GM12891 (cell line): ENCODE measurements at regions not wholly inside any gene's neighbourhood (a gene's known extent, or its start where the extent isn't known, plus 50 kb on each side); places are given as distances from the start of the nearest gene placed in this dataset.

ENCODE experiments used
- POLR2A ChIP-seq: IDR thresholded peaks from 2 replicates; pipeline ENCODE4 v1.6.1; 2011; ENCODE audit warnings: low read depth, low read length, control low read depth
- POLR2AphosphoS5 ChIP-seq: IDR thresholded peaks from 2 replicates; pipeline ENCODE4 v1.6.1; 2011; ENCODE audit warnings: low read depth, low read length, control low read depth
- SPI1 ChIP-seq: IDR thresholded peaks from 2 replicates; pipeline ENCODE4 v1.6.1; 2011; ENCODE audit warnings: low read depth, low read length, control low read depth
- TAF1 ChIP-seq: IDR thresholded peaks from 2 replicates; pipeline ENCODE4 v1.6.1; 2011; ENCODE audit warnings: low read depth, low read length, control low read depth

GRCh38 chr3:134104031-134104430 lies 74.3 kb upstream of the SLCO2A1 start:
- TF ChIP-seq POLR2AphosphoS5 (no peak), POLR2A (no peak), TAF1 (no peak), SPI1 (no peak)
